ENCODE measurements at regions not wholly inside any gene's neighbourhood (a gene's known extent, or its start where the extent isn't known, plus 50 kb on each side); places are given as distances from the start of the nearest gene placed in this dataset.

DNA sequence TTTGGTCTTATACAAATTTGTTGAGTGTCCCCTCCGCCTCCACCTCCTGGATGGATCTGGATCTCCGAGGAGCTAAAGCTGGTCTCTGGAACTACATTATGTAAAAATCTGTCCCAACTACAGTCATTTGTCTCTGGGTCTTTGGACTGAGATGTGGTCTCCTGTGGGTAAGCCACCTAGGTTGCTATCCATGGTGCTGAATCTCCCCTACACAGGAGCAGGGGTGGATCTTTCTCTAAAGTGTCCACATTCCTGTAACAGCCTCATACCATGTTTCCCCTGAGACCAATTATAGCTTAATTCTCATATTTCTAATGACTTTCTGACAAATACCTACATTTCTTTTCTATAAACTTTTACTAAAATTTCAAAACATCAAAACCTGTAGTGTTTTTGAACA is 625.8 kb downstream of the TAFA4 start:
- no peak for TF ChIP-seq GATA2 (IDR thresholded peaks at IDR 0.05; ENCODE audit: low read depth, low read length)
- TF ChIP-seq GATA3 (IDR thresholded peaks at IDR 0.05; ENCODE audit: low read depth, low read length) = no peak
